GM23338 (cell line): ENCODE measurements at regions not wholly inside any gene's neighbourhood (a gene's known extent, or its start where the extent isn't known, plus 50 kb on each side); places are given as distances from the start of the nearest gene placed in this dataset.

Experiments used
- CREB1 ChIP-seq: fragments of 250-450 bp; sonication (Bioruptor Pico); IDR thresholded peaks from 2 replicates; pipeline ENCODE4 v1.5.0; 2020; ENCODE audit warnings: low read depth, mild to moderate bottlenecking, moderate library complexity
- CTCF ChIP-seq, 2 experiments: fragments of 200-600 bp in 1 of 2; sonication (generic) in 1 of 2; conservative IDR thresholded peaks; 2 replicates each; pipeline versions ENCODE4 v1.5.1 to v1.6.1; 2016 to 2017; ENCODE audit warnings: antibody characterized with exemption in 2 of 2, low read depth in 2 of 2, mild to moderate bottlenecking in 2 of 2, moderate library complexity in 1 of 2
- ETS1 ChIP-seq: IDR thresholded peaks from 2 replicates; pipeline ENCODE4 v1.6.1; 2016; ENCODE audit warnings: antibody characterized with exemption
- EZH2 ChIP-seq: fragments of 200-600 bp; sonication (generic); IDR thresholded peaks from one replicate; pipeline ENCODE4 v1.8.0; 2017; ENCODE audit warnings: antibody characterized with exemption, mild to moderate bottlenecking, low read depth; ENCODE audit not compliant: unreplicated experiment
- EZH2phosphoT487 ChIP-seq: fragments of 200-600 bp; sonication (generic); IDR thresholded peaks from one replicate; pipeline ENCODE4 v1.8.1; 2018; ENCODE audit warnings: antibody characterized with exemption; ENCODE audit not compliant: unreplicated experiment
- JUNB ChIP-seq: IDR thresholded peaks from one replicate; pipeline ENCODE4 v1.6.1; 2016; ENCODE audit warnings: antibody characterized with exemption; ENCODE audit not compliant: unreplicated experiment
- NANOG ChIP-seq: IDR thresholded peaks from 2 replicates; pipeline ENCODE4 v1.6.1; 2016; ENCODE audit warnings: antibody characterized with exemption, borderline replicate concordance
- POLR2AphosphoS5 ChIP-seq: IDR thresholded peaks from 2 replicates; pipeline ENCODE4 v1.6.1; 2016; ENCODE audit warnings: antibody characterized with exemption, low read depth
- STAT1 ChIP-seq: IDR thresholded peaks from one replicate; pipeline ENCODE4 v1.6.1; 2016; ENCODE audit warnings: antibody characterized with exemption; ENCODE audit not compliant: unreplicated experiment
- ZNF114 ChIP-seq: fragments of 250-450 bp; sonication (Bioruptor Pico); IDR thresholded peaks from 2 replicates; pipeline ENCODE4 v1.5.0; 2020; ENCODE audit warnings: mild to moderate bottlenecking, moderate library complexity
- ZNF331 ChIP-seq: fragments of 250-450 bp; sonication (Bioruptor Pico); IDR thresholded peaks from 2 replicates; pipeline ENCODE4 v1.5.0; 2020; ENCODE audit warnings: low read depth, mild to moderate bottlenecking, moderate library complexity

- TF ChIP-seq CTCF (conservative IDR thresholded peaks at IDR 0.05; ENCODE audit: low read depth in 2 of 2), result no peak
- TF ChIP-seq ZNF331 (CRISPR knock-in tag), result no peak
- no peak for TF ChIP-seq EZH2
- no peak for TF ChIP-seq CREB1 (CRISPR knock-in tag)
- no peak for TF ChIP-seq ZNF114
- TF ChIP-seq POLR2AphosphoS5, result no peak
- no peak for TF ChIP-seq STAT1
- TF ChIP-seq EZH2phosphoT487, result no peak
- TF ChIP-seq NANOG, result no peak
- TF ChIP-seq ETS1, result no peak
- no peak for TF ChIP-seq JUNB
Measured at GRCh38 chr5:74948031-74948546, 81.9 kb upstream of the FAM169A start.
